Smooth muscle cell (in vitro differentiated cells): ENCODE measurements at regions not wholly inside any gene's neighbourhood (a gene's known extent, or its start where the extent isn't known, plus 50 kb on each side); places are given as distances from the start of the nearest gene placed in this dataset.

Source experiments
- DNase-seq: peaks from one replicate; lab custom pipeline; 2025; ENCODE audit not compliant: unreplicated experiment; lab: John Stamatoyannopoulos, UW
- H2AFZ ChIP-seq: fragments of 200-600 bp; sonication (generic); 2 replicates; pipeline ENCODE4 v1.6.0; 2016; ENCODE audit warnings: antibody characterized with exemption, low read depth, mild to moderate bottlenecking
- H3F3A ChIP-seq: fragments of 200-600 bp; sonication (generic); 2 replicates; pipeline ENCODE4 v1.6.0; 2017; ENCODE audit warnings: antibody characterized with exemption, low read depth
- H3K27ac ChIP-seq: fragments of 200-600 bp; sonication (generic); 2 replicates; pipeline ENCODE4 v1.5.1; 2016; ENCODE audit warnings: low read depth, mild to moderate bottlenecking
- H3K27me3 ChIP-seq: fragments of 200-600 bp; sonication (generic); 2 replicates; pipeline ENCODE4 v1.6.1; 2016; ENCODE audit warnings: low read depth, mild to moderate bottlenecking
- H3K36me3 ChIP-seq: fragments of 200-600 bp; sonication (generic); 2 replicates; pipeline ENCODE4 v1.5.1; 2016; ENCODE audit warnings: low read depth
- H3K4me1 ChIP-seq: fragments of 200-600 bp; sonication (generic); 2 replicates; pipeline ENCODE4 v1.5.1; 2016; ENCODE audit warnings: low read depth
- H3K4me2 ChIP-seq: fragments of 200-600 bp; sonication (generic); 2 replicates; pipeline ENCODE4 v1.6.0; 2016; ENCODE audit warnings: mild to moderate bottlenecking
- H3K4me3 ChIP-seq: fragments of 200-600 bp; sonication (generic); 2 replicates; pipeline ENCODE4 v1.5.1; 2016; ENCODE audit warnings: mild to moderate bottlenecking
- H3K79me2 ChIP-seq: fragments of 200-600 bp; sonication (generic); 2 replicates; pipeline ENCODE4 v1.6.0; 2016; ENCODE audit warnings: low read depth, mild to moderate bottlenecking
- H3K9ac ChIP-seq: fragments of 200-600 bp; sonication (generic); 2 replicates; pipeline ENCODE4 v1.6.0; 2016; ENCODE audit warnings: low read depth
- H3K9me3 ChIP-seq: fragments of 200-600 bp; sonication (generic); replicated peaks from 2 replicates; pipeline ENCODE4 v1.5.1; 2016; ENCODE audit warnings: low read depth
- H4K20me1 ChIP-seq: fragments of 200-600 bp; sonication (generic); 2 replicates; pipeline ENCODE4 v1.6.0; 2016; ENCODE audit warnings: low read depth
- CTCF ChIP-seq: fragments of 200-600 bp; sonication (generic); IDR thresholded peaks from 2 replicates; pipeline ENCODE4 v1.5.1; 2017; ENCODE audit warnings: borderline replicate concordance, mild to moderate bottlenecking, antibody characterized with exemption; ENCODE audit not compliant: insufficient read depth, poor library complexity, severe bottlenecking
- WGBS: methylation state at CpG from one replicate; pipeline ENCODE4 v1.1.7; 2016; ENCODE audit warnings: low lambda C conversion rate; 5-methylcytosine and 5-hydroxymethylcytosine counted together

- Histone ChIP-seq H2AFZ (no peak overlapping the region), H3K36me3 (no peaks in the 10 kb centered on the region), H3K4me3 (no peak overlapping the region), H3K4me1 (no peaks in the 10 kb centered on the region), H3K79me2 (no peaks in the 10 kb centered on the region), H3K9ac (no peak overlapping the region), H3K27ac (no peak overlapping the region), H3K9me3 (no peaks in the 10 kb centered on the region), H3K4me2 (no peak overlapping the region), H3F3A (no peaks in the 10 kb centered on the region), H4K20me1 (no peaks in the 10 kb centered on the region), H3K27me3 (no peaks in the 10 kb centered on the region)
- WGBS = 89% methylated on average over 7 of the region's 7 CpGs
- no peak for TF ChIP-seq CTCF
- DNase-seq = no peak
These were observed 398.7 kb upstream of the SALL3 start for GRCh38 chr18:78580835-78581339.

GRCh38 chr18:78582181-78582709 is 397.4 kb upstream of the SALL3 start:
- Histone ChIP-seq H3K79me2 (no peaks in the 10 kb centered on the region), H3K9ac (no peak overlapping the region), H3K4me2 (no peak overlapping the region), H2AFZ (no peak overlapping the region), H3K4me1 (no peaks in the 10 kb centered on the region), H3K27me3 (no peaks in the 10 kb centered on the region), H3K27ac (no peak overlapping the region), H3K36me3 (no peaks in the 10 kb centered on the region), H4K20me1 (no peaks in the 10 kb centered on the region), H3K9me3 (no peaks in the 10 kb centered on the region), H3F3A (no peaks in the 10 kb centered on the region), H3K4me3 (no peak overlapping the region)
- WGBS = 88% methylated on average over 23 of the region's 23 CpGs
- TF ChIP-seq CTCF = no peak
- DNase-seq = no peak

- no peak for DNase-seq
- H3K4me3 ChIP-seq = no peak overlapping the region
- H3K27me3 ChIP-seq = no peaks in the 10 kb centered on the region
- no peak for TF ChIP-seq CTCF
- H3K9me3 ChIP-seq = no peaks in the 10 kb centered on the region
- H4K20me1 ChIP-seq = no peaks in the 10 kb centered on the region
- H3K27ac ChIP-seq = no peak overlapping the region
- H3K79me2 ChIP-seq = no peaks in the 10 kb centered on the region
- no peaks in the 10 kb centered on the region for H3K36me3 ChIP-seq
- H3K4me1 ChIP-seq = no peaks in the 10 kb centered on the region
- H3K4me2 ChIP-seq = no peak overlapping the region
- no peaks in the 10 kb centered on the region for H3F3A ChIP-seq
- H3K9ac ChIP-seq = no peak overlapping the region
- no peak overlapping the region for H2AFZ ChIP-seq
- WGBS = 85% methylated on average over 26 of the region's 26 CpGs
These were observed 396.5 kb upstream of the SALL3 start for GRCh38 chr18:78582898-78583738.
